ENCODE measurements at regions not wholly inside any gene's neighbourhood (a gene's known extent, or its start where the extent isn't known, plus 50 kb on each side); places are given as distances from the start of the nearest gene placed in this dataset.

DNA sequence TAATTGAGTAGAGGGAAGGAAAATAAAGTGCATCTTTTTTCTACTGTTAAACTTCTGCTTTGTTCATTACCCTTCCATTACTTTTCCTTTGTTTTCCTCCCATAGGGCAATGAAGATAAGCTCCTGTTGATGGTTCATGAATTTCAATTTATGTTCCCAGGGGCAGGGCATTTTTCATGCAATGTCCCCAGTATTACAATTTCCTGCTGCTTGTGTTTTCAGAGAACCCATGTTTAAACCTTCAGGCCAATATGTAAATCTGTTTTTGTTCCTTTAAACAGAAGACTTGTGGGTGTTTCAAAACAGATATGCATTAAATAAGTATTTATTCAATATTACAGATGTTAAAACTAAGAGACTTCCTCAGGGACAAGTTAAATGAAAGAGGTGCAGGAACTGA, 834.5 kb downstream of the ZPLD1 start:
- TF ChIP-seq, protein P1, sequence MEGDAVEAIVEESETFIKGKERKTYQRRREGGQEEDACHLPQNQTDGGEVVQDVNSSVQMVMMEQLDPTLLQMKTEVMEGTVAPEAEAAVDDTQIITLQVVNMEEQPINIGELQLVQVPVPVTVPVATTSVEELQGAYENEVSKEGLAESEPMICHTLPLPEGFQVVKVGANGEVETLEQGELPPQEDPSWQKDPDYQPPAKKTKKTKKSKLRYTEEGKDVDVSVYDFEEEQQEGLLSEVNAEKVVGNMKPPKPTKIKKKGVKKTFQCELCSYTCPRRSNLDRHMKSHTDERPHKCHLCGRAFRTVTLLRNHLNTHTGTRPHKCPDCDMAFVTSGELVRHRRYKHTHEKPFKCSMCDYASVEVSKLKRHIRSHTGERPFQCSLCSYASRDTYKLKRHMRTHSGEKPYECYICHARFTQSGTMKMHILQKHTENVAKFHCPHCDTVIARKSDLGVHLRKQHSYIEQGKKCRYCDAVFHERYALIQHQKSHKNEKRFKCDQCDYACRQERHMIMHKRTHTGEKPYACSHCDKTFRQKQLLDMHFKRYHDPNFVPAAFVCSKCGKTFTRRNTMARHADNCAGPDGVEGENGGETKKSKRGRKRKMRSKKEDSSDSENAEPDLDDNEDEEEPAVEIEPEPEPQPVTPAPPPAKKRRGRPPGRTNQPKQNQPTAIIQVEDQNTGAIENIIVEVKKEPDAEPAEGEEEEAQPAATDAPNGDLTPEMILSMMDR (IDR thresholded peaks at IDR 0.05): no peak
- TF ChIP-seq POLR2A (IDR thresholded peaks at IDR 0.05) (no peak), EP300 (IDR thresholded peaks at IDR 0.05) (no peak), POLR2AphosphoS5 (IDR thresholded peaks at IDR 0.05) (no peak)

Data from sigmoid colon (tissue), 4 donors.